Liver (tissue), 8 donors: ENCODE measurements at regions not wholly inside any gene's neighbourhood (a gene's known extent, or its start where the extent isn't known, plus 50 kb on each side); places are given as distances from the start of the nearest gene placed in this dataset. TPM values are rescaled to one million over a fixed set of nuclear protein-coding genes. Genes with fewer than 3 reads are reported as not detected.

ENCODE experiments used
- DNase-seq: peaks from one replicate; pipeline ENCODE4 v3.0.0-alpha.2; 2017; ENCODE audit warnings: low spot score
- H3K27ac ChIP-seq, 2 donors: one replicate each; pipeline ENCODE4 v1.7.0; 2013; ENCODE audit warnings: inconsistent platforms in 2 of 2, low read length in 2 of 2, control low read depth in 1 of 2, low read depth in 1 of 2, mild to moderate bottlenecking in 1 of 2
- H3K27me3 ChIP-seq, 4 donors: one replicate each; pipeline versions ENCODE4 v1.6.1 to v1.7.0; 2013; ENCODE audit warnings: low read length in 3 of 4, inconsistent platforms in 1 of 4, mild to moderate bottlenecking in 1 of 4, moderate library complexity in 1 of 4; ENCODE audit not compliant: control insufficient read depth in 4 of 4, insufficient read depth in 4 of 4
- H3K36me3 ChIP-seq, 4 donors: one replicate each; pipeline versions ENCODE4 v1.6.1 to v1.7.0; 2013; ENCODE audit warnings: low read length in 3 of 4, mild to moderate bottlenecking in 3 of 4, low read depth in 1 of 4, moderate library complexity in 1 of 4; ENCODE audit not compliant: control insufficient read depth in 4 of 4, insufficient read depth in 3 of 4
- H3K4me1 ChIP-seq, 4 donors: one replicate each; pipeline versions ENCODE4 v1.6.1 to v1.7.0; 2013; ENCODE audit warnings: low read length in 3 of 4, mild to moderate bottlenecking in 3 of 4, moderate library complexity in 1 of 4; ENCODE audit not compliant: control insufficient read depth in 4 of 4, insufficient read depth in 4 of 4
- H3K4me3 ChIP-seq, 3 donors: one replicate each; pipeline versions ENCODE4 v1.6.1 to v1.7.0; 2013; ENCODE audit warnings: low read length in 3 of 3, control low read depth in 1 of 3, low read depth in 1 of 3, mild to moderate bottlenecking in 1 of 3
- H3K9ac ChIP-seq, 2 donors: one replicate each; pipeline ENCODE4 v1.7.0; 2013; ENCODE audit warnings: low read length in 2 of 2, mild to moderate bottlenecking in 2 of 2, moderate library complexity in 2 of 2, control low read depth in 1 of 2, low read depth in 1 of 2
- H3K9me3 ChIP-seq, 4 donors: one replicate each; pipeline versions ENCODE4 v1.6.1 to v1.7.0; 2013; ENCODE audit warnings: low read length in 3 of 4; ENCODE audit not compliant: control insufficient read depth in 4 of 4
- ATF3 ChIP-seq: IDR thresholded peaks from 2 replicates; pipeline ENCODE4 v1.6.1; 2016; ENCODE audit warnings: antibody characterized with exemption
- RXRA ChIP-seq, 2 donors: IDR thresholded peaks; 2 replicates each; pipeline ENCODE4 v1.6.1; 2017 to 2018; ENCODE audit warnings: antibody characterized with exemption in 2 of 2, mild to moderate bottlenecking in 1 of 2
- TAF1 ChIP-seq: conservative IDR thresholded peaks from 2 replicates; pipeline ENCODE4 v1.6.1; 2016; ENCODE audit warnings: antibody characterized with exemption, mild to moderate bottlenecking
- WGBS: extraction: QIAGEN DNeasy Blood & Tissue Kit; methylation state at CpG from one replicate; pipeline ENCODE4 v1.1.7; 2013; 5-methylcytosine and 5-hydroxymethylcytosine counted together
- small RNA-seq: library from RNA; depleted of rRNA; stranded (forward); fragments of <200 nt; gene quantifications from one replicate; pipeline ENCODE3, GENCODE V24; 2014
- donor health status: healthy.
- donor health status: healthy.
- donor health status: healthy.
- donor health status: healthy.

- WGBS, result 25% methylated on average over 2 of the region's 2 CpGs
- no peaks in the 10 kb centered on the region for H3K27me3 ChIP-seq
- no peak overlapping the region for H3K4me3 ChIP-seq
- TF ChIP-seq ATF3, result no peak
- no peak for TF ChIP-seq RXRA (IDR thresholded peaks at IDR 0.05)
- TF ChIP-seq TAF1, result no peak
- H3K4me1 ChIP-seq, result no peaks in the 10 kb centered on the region
- no peak overlapping the region for H3K9ac ChIP-seq
- H3K27ac ChIP-seq, result no peak overlapping the region
- no peaks in the 10 kb centered on the region for H3K36me3 ChIP-seq
- H3K9me3 ChIP-seq, result no peaks in the 10 kb centered on the region
- DNase-seq, result no peak
Observed at GRCh38 chrX:21305799-21306336, 68.3 kb upstream of the CNKSR2 start.

GRCh38 chrX:21319323-21319722, 54.9 kb upstream of the CNKSR2 start:
- TF ChIP-seq ATF3, result no peak
- Histone ChIP-seq H3K27ac (no peak overlapping the region), H3K36me3 (no peaks in the 10 kb centered on the region), H3K9ac (no peak overlapping the region), H3K4me1 (no peaks in the 10 kb centered on the region), H3K9me3 (peaks cover 0 to 2% (median 0%) of the 10 kb centered on the region in 4 donors), H3K4me3 (no peak overlapping the region), H3K27me3 (no peaks in the 10 kb centered on the region)
- no peak for DNase-seq
- 79% methylated on average over 3 of the region's 3 CpGs for WGBS

Small RNA genes in the stretch of these regions (small RNA-seq; reads per million reads assigned to genes)
- not detected for gene RNU6-133P
